ENCODE measurements at regions not wholly inside any gene's neighbourhood (a gene's known extent, or its start where the extent isn't known, plus 50 kb on each side); places are given as distances from the start of the nearest gene placed in this dataset.

DNA sequence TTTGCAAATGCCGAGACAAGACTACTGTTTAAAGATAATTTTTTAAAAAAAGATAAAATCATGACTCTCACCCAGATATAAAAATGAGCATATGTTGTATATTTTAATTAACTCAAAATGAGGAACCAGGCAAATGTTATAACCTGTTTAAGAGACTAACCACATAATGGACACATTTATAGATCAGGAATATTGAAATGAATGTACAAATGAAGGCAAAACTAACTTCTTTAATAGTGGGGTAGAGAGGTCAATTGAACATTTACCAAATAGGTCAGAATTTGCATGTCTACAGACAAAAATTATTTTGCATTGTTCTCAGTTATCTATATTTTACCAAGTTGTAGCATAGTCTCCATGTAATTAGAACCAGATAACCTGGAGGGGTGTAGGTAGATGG lies 134.3 kb upstream of the PFN2 start:
- Histone ChIP-seq H4K8ac (ENCODE audit: extremely low read depth, insufficient read depth, low read length) (no peak overlapping the region), H3K4me2 (ENCODE audit: insufficient read depth in 1 of 2, low read depth in 2 of 2, low read length in 2 of 2) (no peak overlapping the region), H3K27me3 (replicated peaks in 1 of 4; ENCODE audit: control insufficient read depth in 3 of 4, extremely low read depth in 1 of 4, insufficient read depth in 3 of 4, low read length in 3 of 4) (no peaks in the 10 kb centered on the region), H2AK5ac (ENCODE audit: low read depth, low read length) (no peak overlapping the region), H2BK5ac (ENCODE audit: low read depth, low read length) (no peak overlapping the region), H3K18ac (ENCODE audit: extremely low read depth, low read length) (no peak overlapping the region), H4K20me1 (replicated peaks in 1 of 2; ENCODE audit: control insufficient read depth in 1 of 2, insufficient read depth in 2 of 2, low read length in 2 of 2) (no peaks in the 10 kb centered on the region), H2BK120ac (replicated peaks; ENCODE audit: low read depth, low read length) (no peak overlapping the region), H3K36me3 (ENCODE audit: control insufficient read depth in 2 of 4, insufficient read depth in 4 of 4, low read length in 3 of 4) (no peaks in the 10 kb centered on the region), H3K9me3 (ENCODE audit: insufficient read depth in 2 of 2, low read depth in 1 of 2, low read length in 1 of 2) (no peaks in the 10 kb centered on the region), H3K56ac (replicated peaks; ENCODE audit: insufficient read length, low read depth, low read length) (no peak overlapping the region), H2BK12ac (ENCODE audit: low read depth, low read length) (no peak overlapping the region), H4K91ac (replicated peaks; ENCODE audit: insufficient read length, low read length) (no peak overlapping the region), H3K9ac (replicated peaks in 1 of 4; ENCODE audit: extremely low read depth in 1 of 4, low read depth in 3 of 4, low read length in 3 of 4) (no peak overlapping the region), H3K79me1 (ENCODE audit: low read depth, low read length) (no peaks in the 10 kb centered on the region), H3K4me3 (ENCODE audit: extremely low read depth in 1 of 4, insufficient read depth in 2 of 4, low read depth in 3 of 4, low read length in 4 of 4) (no peak overlapping the region), H3K27ac (ENCODE audit: low read depth, low read length) (no peak overlapping the region), H2AFZ (ENCODE audit: low read length) (no peak overlapping the region), H3K14ac (ENCODE audit: insufficient read length) (no peak overlapping the region), H3K23ac (ENCODE audit: insufficient read length) (no peak overlapping the region), H2BK15ac (ENCODE audit: low read length) (no peak overlapping the region), H4K5ac (ENCODE audit: insufficient read length, low read depth, low read length) (no peak overlapping the region), H3K4me1 (replicated peaks in 1 of 4; ENCODE audit: control insufficient read depth in 3 of 4, insufficient read depth in 4 of 4, low read length in 3 of 4) (peaks cover 0 to 11% (median 9%) of the 10 kb centered on the region in 4 experiments; a peak in 4 of 7 replicates), H3K79me2 (ENCODE audit: control insufficient read depth in 1 of 2, insufficient read depth in 2 of 2, low read length in 2 of 2) (no peaks in the 10 kb centered on the region), H3K23me2 (ENCODE audit: low read depth, low read length) (no peaks in the 10 kb centered on the region), H3K4ac (replicated peaks; ENCODE audit: insufficient read length, low read depth, low read length) (no peak overlapping the region), H2BK20ac (ENCODE audit: low read length) (no peak overlapping the region)
- WGBS, 2 experiments (ENCODE audit: extremely low coverage in 1 of 2, insufficient coverage in 1 of 2, insufficient read length in 1 of 2, insufficient replicate concordance in 2 of 2, low coverage in 1 of 2, low lambda C conversion rate in 2 of 2, missing lambda C conversion rate in 1 of 2) = 91% methylated on average over 1 of the region's 1 CpG; no CpG with 5 or more reads in 1 of the 2 experiments
- POLR2A ChIA-PET (ENCODE audit: partially characterized antibody) = interaction anchor here (2.3 kb wide), 1 partner anchor 11 kb away, joined by 7 read pairs; no protein-coding TSS in a partner anchor
- DNase-seq (ENCODE audit: low read depth in 1 of 2, low spot score in 2 of 2) = no peak
- CTCF ChIA-PET (ENCODE audit: partially characterized antibody) = interaction anchor here (0.9 to 1.8 kb wide), 3 partner anchors 31 to 116 kb away, joined by 3 to 4 read pairs (median 3); no protein-coding TSS in a partner anchor
- no peak for FAIRE-seq
- TF ChIP-seq HDAC6 (IDR thresholded peaks at IDR 0.05; ENCODE audit: low read depth, low read length) (no peak), KDM4A (IDR thresholded peaks at IDR 0.05; ENCODE audit: low read depth, low read length, severe bottlenecking) (no peak), YY1 (IDR thresholded peaks at IDR 0.05; ENCODE audit: low read depth, low read length) (no peak), CREB1 (IDR thresholded peaks at IDR 0.05) (no peak), EZH2 (IDR thresholded peaks at IDR 0.05; ENCODE audit: low read depth, low read length, severe bottlenecking) (no peak), NANOG (IDR thresholded peaks at IDR 0.05; ENCODE audit: insufficient read depth, low read depth, low read length, poor library complexity, severe bottlenecking) (no peak), EGR1 (IDR thresholded peaks at IDR 0.05; ENCODE audit: borderline replicate concordance, low read depth, low read length) (no peak), JUND (IDR thresholded peaks at IDR 0.05; ENCODE audit: low read length) (no peak), SRF (IDR thresholded peaks at IDR 0.05; ENCODE audit: low read depth, low read length) (no peak), RAD21 (IDR thresholded peaks at IDR 0.05 in 1 of 2, conservative IDR thresholded peaks at IDR 0.05 in 1 of 2; ENCODE audit: low read depth in 2 of 2, low read length in 2 of 2) (no peak), BRCA1 (IDR thresholded peaks at IDR 0.05; ENCODE audit: low read depth, low read length) (no peak), CHD2 (IDR thresholded peaks at IDR 0.05; ENCODE audit: low read length) (no peak), SIN3A (conservative IDR thresholded peaks at IDR 0.05 in 1 of 2, IDR thresholded peaks at IDR 0.05 in 1 of 2; ENCODE audit: low read depth in 1 of 2, low read length in 2 of 2) (no peak), TCF12 (IDR thresholded peaks at IDR 0.05; ENCODE audit: low read depth, low read length) (no peak), RNF2 (IDR thresholded peaks at IDR 0.05; ENCODE audit: borderline replicate concordance, low read depth, low read length, missing control alignments, poor library complexity, severe bottlenecking) (no peak)
